ENCODE measurements at regions not wholly inside any gene's neighbourhood (a gene's known extent, or its start where the extent isn't known, plus 50 kb on each side); places are given as distances from the start of the nearest gene placed in this dataset.
"Not testable (repeated sequence)": the region's sequence is repeated elsewhere in the genome, so short reads cannot be mapped to it uniquely, and the experiment has no call there.

- Histone ChIP-seq H3K27me3 (no peaks in the 10 kb centered on the region), H3K9me3 (no peaks in the 10 kb centered on the region), H3K4me1 (peaks cover 5 to 36% (median 5%) of the 10 kb centered on the region in 3 donors), H3K4me3 (no peak overlapping the region), H3K36me3 (no peaks in the 10 kb centered on the region), H3K27ac (peak overlapping the region; percentile 43 to 73 (median 65))
- TF ChIP-seq CTCF (IDR thresholded peaks at IDR 0.05) (no peak), EP300 (IDR thresholded peaks at IDR 0.05) (no peak), POLR2A (IDR thresholded peaks at IDR 0.05) (no peak), POLR2AphosphoS5 (IDR thresholded peaks at IDR 0.05) (no peak)
- WGBS, 2 donors (ENCODE audit: low coverage in 1 of 2), result 8 to 31% methylated on average over 4 of the region's 4 CpGs
- ATAC-seq, result no peak
Measured at GRCh38 chr1:96598416-96599168, 123.0 kb upstream of the PTBP2 start.

- H3K9me3 ChIP-seq, ATAC-seq, H3K4me1 ChIP-seq, H3K27ac ChIP-seq, H3K36me3 ChIP-seq, H3K27me3 ChIP-seq, H3K4me3 ChIP-seq: not testable (repeated sequence)
- WGBS, 2 donors (ENCODE audit: low coverage in 1 of 2), result 90% methylated on average over 12 of the region's 16 CpGs; no CpG with 5 or more reads in 1 of the 2 donors
Measured at GRCh38 chr1:96604620-96605019, 117.0 kb upstream of the PTBP2 start.

- not testable (repeated sequence) for H3K36me3 ChIP-seq, H3K27ac ChIP-seq, H3K4me3 ChIP-seq, H3K27me3 ChIP-seq, H3K4me1 ChIP-seq, H3K9me3 ChIP-seq, ATAC-seq
- no CpG with 5 or more reads among the region's 5 CpGs for WGBS, 2 donors (ENCODE audit: low coverage in 1 of 2)
Measured at GRCh38 chr1:96617375-96617774, 104.2 kb upstream of the PTBP2 start.

GRCh38 chr1:96632045-96632664, 89.4 kb upstream of the PTBP2 start:
- TF ChIP-seq POLR2AphosphoS5 (IDR thresholded peaks at IDR 0.05) (no peak), POLR2A (IDR thresholded peaks at IDR 0.05) (no peak), EP300 (IDR thresholded peaks at IDR 0.05) (no peak), CTCF (IDR thresholded peaks at IDR 0.05) (no peak)
- H3K27me3 ChIP-seq, result no peaks in the 10 kb centered on the region
- no peaks in the 10 kb centered on the region for H3K36me3 ChIP-seq
- H3K9me3 ChIP-seq, result no peaks in the 10 kb centered on the region
- no peaks in the 10 kb centered on the region for H3K4me1 ChIP-seq
- H3K4me3 ChIP-seq, result no peak overlapping the region
- no peak overlapping the region for H3K27ac ChIP-seq
- no peak for ATAC-seq
- WGBS, 2 donors (ENCODE audit: low coverage in 1 of 2), result 82 to 100% methylated on average over 1 of the region's 1 CpG

GRCh38 chr1:96633695-96634094, 87.9 kb upstream of the PTBP2 start:
- no peak for ATAC-seq
- H3K36me3 ChIP-seq, result no peaks in the 10 kb centered on the region
- no peaks in the 10 kb centered on the region for H3K27me3 ChIP-seq
- no peak overlapping the region for H3K27ac ChIP-seq
- no peak for TF ChIP-seq CTCF (IDR thresholded peaks at IDR 0.05)
- TF ChIP-seq POLR2AphosphoS5 (IDR thresholded peaks at IDR 0.05), result no peak
- TF ChIP-seq POLR2A (IDR thresholded peaks at IDR 0.05), result no peak
- no peak for TF ChIP-seq EP300 (IDR thresholded peaks at IDR 0.05)
- H3K4me3 ChIP-seq, result no peak overlapping the region
- H3K9me3 ChIP-seq, result no peaks in the 10 kb centered on the region
- 94 to 100% methylated on average over 3 of the region's 3 CpGs for WGBS, 2 donors (ENCODE audit: low coverage in 1 of 2)
- H3K4me1 ChIP-seq, result no peaks in the 10 kb centered on the region

GRCh38 chr1:96634883-96635282, 86.7 kb upstream of the PTBP2 start:
- no peaks in the 10 kb centered on the region for H3K27me3 ChIP-seq
- no peak for ATAC-seq
- TF ChIP-seq POLR2AphosphoS5 (IDR thresholded peaks at IDR 0.05), result no peak
- no peak for TF ChIP-seq POLR2A (IDR thresholded peaks at IDR 0.05)
- no peak for TF ChIP-seq CTCF (IDR thresholded peaks at IDR 0.05)
- TF ChIP-seq EP300 (IDR thresholded peaks at IDR 0.05), result no peak
- no peaks in the 10 kb centered on the region for H3K9me3 ChIP-seq
- H3K4me1 ChIP-seq, result no peaks in the 10 kb centered on the region
- H3K27ac ChIP-seq, result no peak overlapping the region
- no peaks in the 10 kb centered on the region for H3K36me3 ChIP-seq
- 88 to 96% methylated on average over 2 of the region's 2 CpGs for WGBS, 2 donors (ENCODE audit: low coverage in 1 of 2)
- no peak overlapping the region for H3K4me3 ChIP-seq
